ENCODE measurements at regions not wholly inside any gene's neighbourhood (a gene's known extent, or its start where the extent isn't known, plus 50 kb on each side); places are given as distances from the start of the nearest gene placed in this dataset.

DNA sequence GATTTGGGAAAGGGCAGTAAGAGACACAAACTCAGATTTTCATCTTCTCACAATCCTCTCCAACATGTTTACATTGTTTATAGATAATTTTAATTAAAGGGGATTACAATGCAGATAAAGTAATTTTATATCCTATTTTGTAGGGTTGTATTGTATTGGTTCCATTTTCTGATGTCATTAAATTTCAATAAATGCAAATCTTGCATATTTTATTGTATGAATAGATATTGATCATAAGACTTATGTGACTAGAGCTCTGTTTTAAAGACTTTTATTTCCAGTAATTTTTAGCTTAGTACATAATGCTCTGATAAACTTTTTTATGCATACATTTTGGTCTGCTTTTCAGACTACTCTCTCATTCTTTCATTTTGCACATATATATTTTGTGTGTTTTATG lies 819.6 kb downstream of the TSN start:
- no peaks in the 10 kb centered on the region for H3K36me3 Mint-ChIP-seq
- Histone ChIP-seq H3K4me1 (ENCODE audit: control insufficient read depth in 1 of 2, insufficient read depth in 2 of 2, low read length in 2 of 2) (no peaks in the 10 kb centered on the region), H4K20me1 (ENCODE audit: insufficient read depth, low read length) (no peaks in the 10 kb centered on the region), H3K27me3 (ENCODE audit: control insufficient read depth in 2 of 2, insufficient read depth in 2 of 2, low read length in 2 of 2) (no peaks in the 10 kb centered on the region), H2AFZ (ENCODE audit: insufficient read depth, low read depth, low read length, poor library complexity, severe bottlenecking) (no peak overlapping the region), H3K36me3 (replicated peaks in 1 of 2; ENCODE audit: control insufficient read depth in 1 of 2, insufficient read depth in 2 of 2, low read length in 2 of 2) (no peaks in the 10 kb centered on the region), H3K9me3 (replicated peaks in 1 of 2; ENCODE audit: control insufficient read depth in 1 of 2, insufficient read depth in 1 of 2, low read length in 2 of 2) (peaks cover 7 to 9% of the 10 kb centered on the region in 2 donors), H3K27ac (ENCODE audit: low read depth in 1 of 2, low read length in 2 of 2) (no peak overlapping the region), H3K4me3 (replicated peaks in 1 of 3; ENCODE audit: low read depth in 2 of 3, low read length in 3 of 3) (no peak overlapping the region), H3K9ac (ENCODE audit: insufficient read depth, low read length, poor library complexity, severe bottlenecking) (no peak overlapping the region), H3K4me2 (replicated peaks; ENCODE audit: extremely low read depth, low read length, poor library complexity, severe bottlenecking) (no peak overlapping the region), H3K79me2 (ENCODE audit: insufficient read depth, low read length) (no peaks in the 10 kb centered on the region)
- no peaks in the 10 kb centered on the region for H3K27me3 Mint-ChIP-seq (ENCODE audit: low read depth in 3 of 3)
- TF ChIP-seq, protein P1, sequence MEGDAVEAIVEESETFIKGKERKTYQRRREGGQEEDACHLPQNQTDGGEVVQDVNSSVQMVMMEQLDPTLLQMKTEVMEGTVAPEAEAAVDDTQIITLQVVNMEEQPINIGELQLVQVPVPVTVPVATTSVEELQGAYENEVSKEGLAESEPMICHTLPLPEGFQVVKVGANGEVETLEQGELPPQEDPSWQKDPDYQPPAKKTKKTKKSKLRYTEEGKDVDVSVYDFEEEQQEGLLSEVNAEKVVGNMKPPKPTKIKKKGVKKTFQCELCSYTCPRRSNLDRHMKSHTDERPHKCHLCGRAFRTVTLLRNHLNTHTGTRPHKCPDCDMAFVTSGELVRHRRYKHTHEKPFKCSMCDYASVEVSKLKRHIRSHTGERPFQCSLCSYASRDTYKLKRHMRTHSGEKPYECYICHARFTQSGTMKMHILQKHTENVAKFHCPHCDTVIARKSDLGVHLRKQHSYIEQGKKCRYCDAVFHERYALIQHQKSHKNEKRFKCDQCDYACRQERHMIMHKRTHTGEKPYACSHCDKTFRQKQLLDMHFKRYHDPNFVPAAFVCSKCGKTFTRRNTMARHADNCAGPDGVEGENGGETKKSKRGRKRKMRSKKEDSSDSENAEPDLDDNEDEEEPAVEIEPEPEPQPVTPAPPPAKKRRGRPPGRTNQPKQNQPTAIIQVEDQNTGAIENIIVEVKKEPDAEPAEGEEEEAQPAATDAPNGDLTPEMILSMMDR (IDR thresholded peaks at IDR 0.05) = no peak
- no peaks in the 10 kb centered on the region for H3K4me1 Mint-ChIP-seq
- H3K4me3 Mint-ChIP-seq = no peak overlapping the region
- H3K27ac Mint-ChIP-seq = no peak overlapping the region
- peaks cover 0 to 7% (median 4%) of the 10 kb centered on the region in 7 donors for H3K9me3 Mint-ChIP-seq
- intact Hi-C loops (cut with micrococcal nuclease) = no loop called here
- no peak for DNase-seq

DNA sequence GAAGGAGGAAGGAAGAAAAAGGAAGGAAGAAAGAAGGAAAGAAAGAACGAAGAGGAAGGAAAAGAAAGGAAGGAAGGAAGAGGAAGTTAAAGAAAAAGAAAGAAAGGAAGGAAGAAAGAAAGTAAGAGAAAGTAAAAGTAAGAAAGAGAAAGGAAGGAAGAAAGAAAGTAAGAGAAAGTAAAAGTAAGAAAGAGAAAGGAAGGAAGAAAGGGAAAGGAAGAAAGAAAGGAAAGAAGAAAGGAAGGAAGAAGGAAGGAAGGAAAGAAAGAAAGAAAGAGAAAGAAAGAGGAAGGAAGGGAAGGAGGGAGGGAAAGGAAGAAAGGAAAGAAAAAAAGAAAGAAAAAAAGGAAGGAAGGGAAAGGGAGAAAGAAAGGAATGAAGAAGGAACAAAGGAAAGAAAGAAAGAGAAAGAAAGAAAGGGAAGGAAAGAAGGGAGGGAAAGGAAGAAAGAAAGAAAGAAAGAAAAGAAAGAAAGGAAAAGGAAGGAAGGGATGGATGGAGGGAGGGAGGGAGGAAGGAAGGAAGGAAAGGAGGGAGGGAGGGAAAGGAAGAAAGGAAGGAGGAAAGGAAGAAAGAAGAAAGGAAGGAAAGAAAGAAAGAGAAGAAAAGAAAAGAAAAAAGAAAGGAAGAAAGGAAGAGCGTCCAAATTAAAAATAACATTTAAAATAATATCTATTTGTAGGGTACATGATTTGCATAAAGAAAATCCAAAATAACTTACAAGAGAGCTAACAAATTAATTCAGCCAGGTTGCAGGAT lies 827.9 kb downstream of the TSN start:
- no peak overlapping the region for H3K4me2 ChIP-seq (replicated peaks; ENCODE audit: extremely low read depth, low read length, poor library complexity, severe bottlenecking)
- no peaks in the 10 kb centered on the region for H3K4me1 ChIP-seq (ENCODE audit: control insufficient read depth in 1 of 2, insufficient read depth in 2 of 2, low read length in 2 of 2)
- Mint-ChIP-seq H3K9me3 (peaks cover 5 to 12% (median 11%) of the 10 kb centered on the region in 7 donors), H3K36me3 (no peaks in the 10 kb centered on the region), H3K4me1 (no peaks in the 10 kb centered on the region), H3K4me3 (no peak overlapping the region), H3K27me3 (ENCODE audit: low read depth in 3 of 3) (no peaks in the 10 kb centered on the region), H3K27ac (no peak overlapping the region)
- intact Hi-C loops (cut with micrococcal nuclease) = no loop called here
- no peaks in the 10 kb centered on the region for H3K79me2 ChIP-seq (ENCODE audit: insufficient read depth, low read length)
- no peak overlapping the region for H3K4me3 ChIP-seq (replicated peaks in 1 of 3; ENCODE audit: low read depth in 2 of 3, low read length in 3 of 3)
- H3K27ac ChIP-seq (ENCODE audit: low read depth in 1 of 2, low read length in 2 of 2) = no peak overlapping the region
- no peak overlapping the region for H3K9ac ChIP-seq (ENCODE audit: insufficient read depth, low read length, poor library complexity, severe bottlenecking)
- H4K20me1 ChIP-seq (ENCODE audit: insufficient read depth, low read length) = no peaks in the 10 kb centered on the region
- no peak for DNase-seq
- no peak overlapping the region for H2AFZ ChIP-seq (ENCODE audit: insufficient read depth, low read depth, low read length, poor library complexity, severe bottlenecking)
- 69% methylated on average over 1 of the region's 2 CpGs for WGBS (ENCODE audit: insufficient coverage)
- no peaks in the 10 kb centered on the region for H3K27me3 ChIP-seq (ENCODE audit: control insufficient read depth in 2 of 2, insufficient read depth in 2 of 2, low read length in 2 of 2)
- peaks cover 0 to 10% of the 10 kb centered on the region in 2 donors for H3K9me3 ChIP-seq (replicated peaks in 1 of 2; ENCODE audit: control insufficient read depth in 1 of 2, insufficient read depth in 1 of 2, low read length in 2 of 2)
- TF ChIP-seq, protein P1 (IDR thresholded peaks at IDR 0.05) = no peak
- H3K36me3 ChIP-seq (replicated peaks in 1 of 2; ENCODE audit: control insufficient read depth in 1 of 2, insufficient read depth in 2 of 2, low read length in 2 of 2) = no peaks in the 10 kb centered on the region
